ENCODE measurements at regions not wholly inside any gene's neighbourhood (a gene's known extent, or its start where the extent isn't known, plus 50 kb on each side); places are given as distances from the start of the nearest gene placed in this dataset.

GRCh38 chr13:40058757-40059236 lies 403.3 kb downstream of the COG6 start:
- no peak for TF ChIP-seq CTCF (IDR thresholded peaks at IDR 0.05)
- TF ChIP-seq POLR2A (IDR thresholded peaks at IDR 0.05): no peak

Data from right lobe of liver (tissue), 4 donors.